Liver (tissue), 8 donors: ENCODE measurements at regions not wholly inside any gene's neighbourhood (a gene's known extent, or its start where the extent isn't known, plus 50 kb on each side); places are given as distances from the start of the nearest gene placed in this dataset.

ENCODE experiments used
- DNase-seq: peaks from one replicate; pipeline ENCODE4 v3.0.0-alpha.2; 2017; ENCODE audit warnings: low spot score
- H3K27ac ChIP-seq, 2 donors: one replicate each; pipeline ENCODE4 v1.7.0; 2013; ENCODE audit warnings: inconsistent platforms in 2 of 2, low read length in 2 of 2, control low read depth in 1 of 2, low read depth in 1 of 2, mild to moderate bottlenecking in 1 of 2
- H3K27me3 ChIP-seq, 4 donors: one replicate each; pipeline versions ENCODE4 v1.6.1 to v1.7.0; 2013; ENCODE audit warnings: low read length in 3 of 4, inconsistent platforms in 1 of 4, mild to moderate bottlenecking in 1 of 4, moderate library complexity in 1 of 4; ENCODE audit not compliant: control insufficient read depth in 4 of 4, insufficient read depth in 4 of 4
- H3K36me3 ChIP-seq, 4 donors: one replicate each; pipeline versions ENCODE4 v1.6.1 to v1.7.0; 2013; ENCODE audit warnings: low read length in 3 of 4, mild to moderate bottlenecking in 3 of 4, low read depth in 1 of 4, moderate library complexity in 1 of 4; ENCODE audit not compliant: control insufficient read depth in 4 of 4, insufficient read depth in 3 of 4
- H3K4me1 ChIP-seq, 4 donors: one replicate each; pipeline versions ENCODE4 v1.6.1 to v1.7.0; 2013; ENCODE audit warnings: low read length in 3 of 4, mild to moderate bottlenecking in 3 of 4, moderate library complexity in 1 of 4; ENCODE audit not compliant: control insufficient read depth in 4 of 4, insufficient read depth in 4 of 4
- H3K4me3 ChIP-seq, 3 donors: one replicate each; pipeline versions ENCODE4 v1.6.1 to v1.7.0; 2013; ENCODE audit warnings: low read length in 3 of 3, control low read depth in 1 of 3, low read depth in 1 of 3, mild to moderate bottlenecking in 1 of 3
- H3K9ac ChIP-seq, 2 donors: one replicate each; pipeline ENCODE4 v1.7.0; 2013; ENCODE audit warnings: low read length in 2 of 2, mild to moderate bottlenecking in 2 of 2, moderate library complexity in 2 of 2, control low read depth in 1 of 2, low read depth in 1 of 2
- H3K9me3 ChIP-seq, 4 donors: one replicate each; pipeline versions ENCODE4 v1.6.1 to v1.7.0; 2013; ENCODE audit warnings: low read length in 3 of 4; ENCODE audit not compliant: control insufficient read depth in 4 of 4
- ATF3 ChIP-seq: IDR thresholded peaks from 2 replicates; pipeline ENCODE4 v1.6.1; 2016; ENCODE audit warnings: antibody characterized with exemption
- CTCF ChIP-seq: fragments of 150-350 bp; IDR thresholded peaks from 2 replicates; pipeline ENCODE4 v1.5.1; 2017; ENCODE audit warnings: improper control_type of control experiment, low read depth, low read length; ENCODE audit not compliant: missing input control
- EGR1 ChIP-seq, 2 donors: IDR thresholded peaks; 2 replicates each; pipeline ENCODE4 v1.6.1; 2016 to 2018; ENCODE audit warnings: antibody characterized with exemption in 2 of 2, low read depth in 2 of 2
- FOXA1 ChIP-seq: IDR thresholded peaks from 2 replicates; pipeline ENCODE4 v1.6.1; 2016; ENCODE audit warnings: antibody characterized with exemption
- FOXA2 ChIP-seq: IDR thresholded peaks from 2 replicates; pipeline ENCODE4 v1.6.1; 2016; ENCODE audit warnings: antibody characterized with exemption
- GABPA ChIP-seq, 2 donors: IDR thresholded peaks in 1 of 2; conservative IDR thresholded peaks in 1 of 2; 2 replicates each; pipeline ENCODE4 v1.6.1; 2016; ENCODE audit warnings: antibody characterized with exemption in 2 of 2, mild to moderate bottlenecking in 1 of 2, moderate library complexity in 1 of 2
- HNF4A ChIP-seq, 2 donors: conservative IDR thresholded peaks; 2 replicates each; pipeline ENCODE4 v1.6.1; 2016; ENCODE audit warnings: antibody characterized with exemption in 2 of 2, mild to moderate bottlenecking in 2 of 2
- HNF4G ChIP-seq: IDR thresholded peaks from 2 replicates; pipeline ENCODE4 v1.6.1; 2016; ENCODE audit warnings: antibody characterized with exemption
- JUND ChIP-seq, 2 donors: IDR thresholded peaks; 2 replicates each; pipeline ENCODE4 v1.6.1; 2016; ENCODE audit warnings: antibody characterized with exemption in 2 of 2
- MAX ChIP-seq: IDR thresholded peaks from 2 replicates; pipeline ENCODE4 v1.6.1; 2016; ENCODE audit warnings: antibody characterized with exemption
- NR2F2 ChIP-seq: IDR thresholded peaks from 2 replicates; pipeline ENCODE4 v1.6.1; 2016; ENCODE audit warnings: antibody characterized with exemption
- RAD21 ChIP-seq, 2 donors: IDR thresholded peaks; 2 replicates each; pipeline ENCODE4 v1.6.1; 2016; ENCODE audit warnings: antibody characterized with exemption in 2 of 2, mild to moderate bottlenecking in 2 of 2
- REST ChIP-seq: IDR thresholded peaks from 2 replicates; pipeline ENCODE4 v1.6.1; 2016; ENCODE audit warnings: antibody characterized with exemption, mild to moderate bottlenecking
- RXRA ChIP-seq, 2 donors: IDR thresholded peaks; 2 replicates each; pipeline ENCODE4 v1.6.1; 2017 to 2018; ENCODE audit warnings: antibody characterized with exemption in 2 of 2, mild to moderate bottlenecking in 1 of 2
- SP1 ChIP-seq: IDR thresholded peaks from 2 replicates; pipeline ENCODE4 v1.6.1; 2018; ENCODE audit warnings: antibody characterized with exemption, mild to moderate bottlenecking
- TAF1 ChIP-seq: conservative IDR thresholded peaks from 2 replicates; pipeline ENCODE4 v1.6.1; 2016; ENCODE audit warnings: antibody characterized with exemption, mild to moderate bottlenecking
- YY1 ChIP-seq: IDR thresholded peaks from 2 replicates; pipeline ENCODE4 v1.6.1; 2016; ENCODE audit warnings: antibody characterized with exemption, mild to moderate bottlenecking
- ZBTB33 ChIP-seq: IDR thresholded peaks from 2 replicates; pipeline ENCODE4 v1.6.1; 2016; ENCODE audit warnings: antibody characterized with exemption
- WGBS: extraction: QIAGEN DNeasy Blood & Tissue Kit; methylation state at CpG from one replicate; pipeline ENCODE4 v1.1.7; 2013; 5-methylcytosine and 5-hydroxymethylcytosine counted together
- donor health status: healthy.
- donor health status: healthy.
- donor health status: healthy.
- donor health status: healthy.
- donor health status: healthy.

GRCh38 chr2:51158251-51158650 lies 126.3 kb upstream of the NRXN1 start:
- TF ChIP-seq CTCF (no peak), JUND (IDR thresholded peaks at IDR 0.05) (no peak), MAX (no peak), HNF4G (no peak), GABPA (IDR thresholded peaks at IDR 0.05 in 1 of 2, conservative IDR thresholded peaks at IDR 0.05 in 1 of 2) (no peak), YY1 (no peak), FOXA2 (no peak), RAD21 (IDR thresholded peaks at IDR 0.05) (no peak), NR2F2 (no peak), SP1 (no peak), TAF1 (no peak), EGR1 (IDR thresholded peaks at IDR 0.05; ENCODE audit: low read depth in 2 of 2) (no peak), RXRA (IDR thresholded peaks at IDR 0.05) (no peak), REST (no peak), FOXA1 (no peak), HNF4A (conservative IDR thresholded peaks at IDR 0.05) (no peak), ATF3 (no peak)
- WGBS = 91% methylated on average over 1 of the region's 1 CpG
- no peak overlapping the region for H3K4me3 ChIP-seq
- no peaks in the 10 kb centered on the region for H3K27me3 ChIP-seq
- no peaks in the 10 kb centered on the region for H3K36me3 ChIP-seq
- H3K9me3 ChIP-seq = no peaks in the 10 kb centered on the region
- H3K9ac ChIP-seq = no peak overlapping the region
- H3K27ac ChIP-seq = no peak overlapping the region
- no peaks in the 10 kb centered on the region for H3K4me1 ChIP-seq
- DNase-seq = no peak

GRCh38 chr2:51153236-51153635 lies 121.3 kb upstream of the NRXN1 start:
- H3K4me1 ChIP-seq = no peaks in the 10 kb centered on the region
- H3K36me3 ChIP-seq = no peaks in the 10 kb centered on the region
- H3K4me3 ChIP-seq = no peak overlapping the region
- no peaks in the 10 kb centered on the region for H3K27me3 ChIP-seq
- H3K9me3 ChIP-seq = peaks cover 0 to 1% (median 0%) of the 10 kb centered on the region in 4 donors
- no peak for DNase-seq
- TF ChIP-seq JUND (IDR thresholded peaks at IDR 0.05) (no peak), EGR1 (IDR thresholded peaks at IDR 0.05; ENCODE audit: low read depth in 2 of 2) (no peak), FOXA2 (no peak), HNF4G (no peak), ZBTB33 (no peak), SP1 (no peak), RAD21 (IDR thresholded peaks at IDR 0.05) (no peak), GABPA (IDR thresholded peaks at IDR 0.05 in 1 of 2, conservative IDR thresholded peaks at IDR 0.05 in 1 of 2) (no peak), REST (no peak), NR2F2 (no peak), MAX (no peak)
- H3K9ac ChIP-seq = no peak overlapping the region
- H3K27ac ChIP-seq = no peak overlapping the region
